ENCODE measurements at regions not wholly inside any gene's neighbourhood (a gene's known extent, or its start where the extent isn't known, plus 50 kb on each side); places are given as distances from the start of the nearest gene placed in this dataset.
"Not testable (repeated sequence)": the region's sequence is repeated elsewhere in the genome, so short reads cannot be mapped to it uniquely, and the experiment has no call there.

GRCh38 chr18:39211461-39211860, 1645.9 kb upstream of the CELF4 start:
- no peak overlapping the region for H3K27ac ChIP-seq
- no peaks in the 10 kb centered on the region for H3K36me3 ChIP-seq
- DNase-seq = no peak
- intact Hi-C loops (cut with DNase I) = no loop called here
- H3K27me3 ChIP-seq = no peaks in the 10 kb centered on the region
- TF ChIP-seq POLR2A (IDR thresholded peaks at IDR 0.05) (no peak), CTCF (IDR thresholded peaks at IDR 0.05) (no peak)
- 64% methylated on average over 1 of the region's 1 CpG for WGBS (ENCODE audit: insufficient coverage, low coverage, low lambda C conversion rate, missing lambda C conversion rate)
- no peaks in the 10 kb centered on the region for H3K9me3 ChIP-seq
- no peak for ATAC-seq
- no peaks in the 10 kb centered on the region for H3K4me1 ChIP-seq
- H3K4me3 ChIP-seq = no peak overlapping the region

DNA sequence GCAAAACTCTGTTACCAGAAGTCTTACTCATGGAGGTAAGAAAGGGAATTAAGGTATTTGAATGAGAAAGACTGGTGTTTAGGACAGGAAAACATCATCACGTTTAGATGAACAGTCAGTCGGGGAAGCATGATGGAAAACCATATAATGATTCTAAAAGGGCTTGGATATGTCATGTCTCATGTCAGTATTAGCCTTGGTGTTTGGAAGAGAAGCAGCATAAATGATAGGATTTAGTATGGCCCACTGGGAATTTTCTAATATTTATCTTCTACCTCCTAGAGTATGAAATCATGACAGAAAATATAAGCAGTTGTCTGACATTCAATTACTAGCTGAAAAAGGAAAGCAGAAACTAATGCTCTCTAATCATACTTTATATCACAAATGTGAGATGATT, 1643.6 kb upstream of the CELF4 start:
- H3K4me3 ChIP-seq = no peak overlapping the region
- H3K27me3 ChIP-seq = no peaks in the 10 kb centered on the region
- intact Hi-C loops (cut with DNase I) = no loop called here
- no peaks in the 10 kb centered on the region for H3K4me1 ChIP-seq
- H3K27ac ChIP-seq = no peak overlapping the region
- no peak for TF ChIP-seq POLR2A (IDR thresholded peaks at IDR 0.05)
- TF ChIP-seq CTCF (IDR thresholded peaks at IDR 0.05) = no peak
- H3K36me3 ChIP-seq = no peaks in the 10 kb centered on the region
- ATAC-seq (no peak), DNase-seq (no peak)
- no peaks in the 10 kb centered on the region for H3K9me3 ChIP-seq
- WGBS (ENCODE audit: insufficient coverage, low coverage, low lambda C conversion rate, missing lambda C conversion rate) = 73% methylated on average over 2 of the region's 2 CpGs

DNA sequence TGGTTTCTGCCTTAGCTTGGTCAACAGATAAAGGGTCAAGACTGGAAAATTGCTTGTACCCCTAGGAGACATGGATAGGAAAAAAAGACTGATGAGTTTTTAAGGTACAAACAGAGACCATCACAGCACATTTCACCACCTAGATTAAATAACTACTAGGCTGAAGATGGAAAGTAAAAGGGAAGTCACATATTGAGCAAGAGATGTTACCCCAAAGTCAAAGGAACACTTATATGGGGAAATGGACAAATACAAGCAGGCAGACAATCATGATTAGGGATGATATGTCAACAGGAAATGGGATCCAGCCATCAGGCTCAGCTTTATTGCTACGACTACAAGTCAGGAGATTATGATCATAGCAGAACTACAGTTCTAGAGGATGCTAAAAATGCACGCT, 1643.1 kb upstream of the CELF4 start:
- ATAC-seq = no peak
- Histone ChIP-seq H3K4me3 (no peak overlapping the region), H3K27ac (no peak overlapping the region), H3K27me3 (no peaks in the 10 kb centered on the region), H3K36me3 (no peaks in the 10 kb centered on the region), H3K4me1 (no peaks in the 10 kb centered on the region), H3K9me3 (no peaks in the 10 kb centered on the region)
- intact Hi-C loops (cut with DNase I) = no loop called here
- no peak for DNase-seq
- no peak for TF ChIP-seq POLR2A (IDR thresholded peaks at IDR 0.05)
- TF ChIP-seq CTCF (IDR thresholded peaks at IDR 0.05) = no peak
- 47% methylated on average over 2 of the region's 2 CpGs for WGBS (ENCODE audit: insufficient coverage, low coverage, low lambda C conversion rate, missing lambda C conversion rate)

DNA sequence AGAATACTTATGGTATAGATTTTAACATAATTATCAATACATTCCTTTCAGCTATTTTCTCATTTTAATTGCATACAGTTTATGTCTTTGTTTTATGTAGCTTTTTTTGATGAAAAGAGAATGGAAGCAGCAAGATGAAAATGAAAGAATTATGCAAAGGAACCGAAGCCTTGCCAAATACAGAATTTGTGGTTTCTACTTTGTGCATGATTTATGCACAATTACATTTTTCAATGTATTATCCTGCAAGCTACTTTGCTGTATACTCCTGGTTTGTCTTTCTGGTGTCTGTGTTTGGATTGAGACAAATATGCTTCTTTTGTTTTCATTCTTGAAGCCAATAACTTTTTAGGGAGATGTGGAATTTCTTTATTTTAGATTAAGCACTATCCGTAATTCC, 1642.6 kb upstream of the CELF4 start:
- no peaks in the 10 kb centered on the region for H3K9me3 ChIP-seq
- DNase-seq = no peak
- ATAC-seq = no peak
- H3K27me3 ChIP-seq = no peaks in the 10 kb centered on the region
- H3K4me3 ChIP-seq = no peak overlapping the region
- H3K36me3 ChIP-seq = no peaks in the 10 kb centered on the region
- no peaks in the 10 kb centered on the region for H3K4me1 ChIP-seq
- 40% methylated on average over 2 of the region's 2 CpGs for WGBS (ENCODE audit: insufficient coverage, low coverage, low lambda C conversion rate, missing lambda C conversion rate)
- no peak for TF ChIP-seq CTCF (IDR thresholded peaks at IDR 0.05)
- no peak for TF ChIP-seq POLR2A (IDR thresholded peaks at IDR 0.05)
- intact Hi-C loops (cut with DNase I) = no loop called here
- H3K27ac ChIP-seq = no peak overlapping the region

- intact Hi-C loops (cut with DNase I); H3K27ac ChIP-seq; H3K27me3 ChIP-seq; H3K4me1 ChIP-seq; H3K4me3 ChIP-seq; ATAC-seq; H3K9me3 ChIP-seq; DNase-seq; H3K36me3 ChIP-seq: not testable (repeated sequence)
- 69% methylated on average over 4 of the region's 4 CpGs for WGBS (ENCODE audit: insufficient coverage, low coverage, low lambda C conversion rate, missing lambda C conversion rate)
These were observed 1641.0 kb upstream of the CELF4 start for GRCh38 chr18:39206398-39207103.
